Ramos (cell line): ENCODE measurements at regions not wholly inside any gene's neighbourhood (a gene's known extent, or its start where the extent isn't known, plus 50 kb on each side); places are given as distances from the start of the nearest gene placed in this dataset.
"Not testable (repeated sequence)": the region's sequence is repeated elsewhere in the genome, so short reads cannot be mapped to it uniquely, and the experiment has no call there.

Experiments
- in situ Hi-C: fragments of 300-500 bp; cut with MboI; formaldehyde crosslinking; loops from one replicate; pipeline ENCODE4 v1.14.3; 2022; ENCODE audit warnings: low sequenced_read_pairs; ENCODE audit not compliant: unreplicated experiment

DNA sequence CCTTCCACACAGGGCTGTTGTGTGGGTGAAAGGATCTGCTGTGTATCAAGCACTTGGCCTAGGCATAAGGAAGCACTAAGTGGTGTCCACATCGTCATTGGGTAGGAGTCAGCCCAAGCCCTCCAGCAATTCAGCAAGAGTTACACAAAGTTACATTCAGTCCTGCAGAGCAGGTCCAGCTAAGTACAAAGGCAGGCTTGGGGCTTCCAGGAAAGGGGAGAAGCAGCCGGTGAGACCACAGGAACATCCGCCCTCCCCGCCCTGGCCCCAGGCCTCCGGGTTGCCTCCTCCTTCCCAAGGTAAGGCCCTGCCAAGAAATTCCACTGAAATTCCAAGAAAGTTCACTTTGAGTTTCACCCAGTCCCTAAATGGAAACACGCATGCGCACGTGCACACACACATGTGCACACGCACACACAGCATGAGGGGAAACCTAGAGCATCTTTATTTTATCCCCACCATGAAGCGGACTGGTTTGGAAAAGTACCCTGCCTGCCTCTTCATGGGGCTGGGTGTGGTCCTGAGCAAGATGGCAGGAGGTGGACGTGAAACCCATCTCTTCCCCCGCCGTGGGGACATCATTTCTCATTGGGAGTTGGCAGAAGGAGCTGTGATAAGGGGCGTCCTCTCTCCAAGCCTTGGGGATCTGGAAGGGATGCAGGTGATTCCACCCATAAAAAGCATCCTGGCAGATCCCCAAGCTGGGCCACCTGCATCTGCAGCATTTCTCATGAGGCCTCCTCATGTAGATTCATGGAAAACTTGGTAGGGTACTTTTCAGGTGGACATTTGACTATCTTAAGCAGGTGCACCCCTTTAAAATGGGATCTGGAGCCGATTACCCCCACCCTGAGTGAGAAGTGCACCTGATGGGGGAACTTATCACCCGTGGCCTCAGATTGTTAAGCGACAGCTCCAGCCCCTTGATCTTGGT lies 69.1 kb upstream of the NANOS1 start:
- in situ Hi-C loops, result no loop called here

DNA sequence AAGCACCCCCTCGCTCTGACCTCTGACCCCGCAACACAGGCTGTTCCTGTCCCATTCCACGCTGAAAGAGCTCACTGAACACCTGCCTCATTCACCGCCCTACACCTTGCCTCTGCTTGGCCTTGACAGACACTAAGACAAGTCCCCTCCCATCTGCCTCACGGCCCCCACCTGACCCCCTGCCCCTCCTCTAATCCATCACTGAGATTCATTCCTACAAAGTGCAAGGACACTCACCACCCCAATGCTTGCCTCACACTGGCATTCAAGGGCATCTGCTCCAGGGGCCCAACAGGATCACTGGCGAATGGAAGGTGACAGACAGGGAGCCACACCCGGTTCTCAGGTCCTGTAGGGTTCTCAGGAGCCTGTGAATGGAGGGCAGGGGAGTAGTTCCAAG lies 68.1 kb upstream of the NANOS1 start:
- in situ Hi-C loops, result no loop called here

GRCh38 chr10:118962331-118962868 lies 67.1 kb upstream of the NANOS1 start:
- in situ Hi-C loops, result not testable (repeated sequence)

- in situ Hi-C loops, result no loop called here
Measured at GRCh38 chr10:118963341-118963740, 66.2 kb upstream of the NANOS1 start.

GRCh38 chr10:118963933-118964332 lies 65.6 kb upstream of the NANOS1 start:
- in situ Hi-C loops, result no loop called here

GRCh38 chr10:118964476-118964875 lies 65.0 kb upstream of the NANOS1 start:
- in situ Hi-C loops, result not testable (repeated sequence)

GRCh38 chr10:118965096-118965495 lies 64.4 kb upstream of the NANOS1 start:
- in situ Hi-C loops, result no loop called here

DNA sequence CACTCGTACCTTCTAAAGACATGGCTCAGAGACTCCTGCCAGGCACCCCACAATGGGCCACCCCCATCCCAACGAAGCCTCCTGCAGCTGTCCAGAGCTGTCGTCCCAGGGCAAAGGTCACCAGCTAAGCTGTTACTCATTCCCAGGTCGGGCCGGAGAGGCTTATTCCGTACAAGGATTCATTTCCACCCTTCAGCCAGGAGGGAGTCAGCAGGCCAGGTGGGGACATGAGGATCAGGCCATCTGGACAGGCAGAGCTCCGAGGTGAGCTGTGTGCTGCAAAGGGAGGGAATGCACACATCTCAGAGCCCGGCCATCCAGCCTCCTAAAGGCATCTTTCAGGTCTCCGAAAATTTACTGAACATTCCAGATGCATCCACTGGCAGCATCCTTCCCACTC lies 63.9 kb upstream of the NANOS1 start:
- in situ Hi-C loops, result no loop called here

DNA sequence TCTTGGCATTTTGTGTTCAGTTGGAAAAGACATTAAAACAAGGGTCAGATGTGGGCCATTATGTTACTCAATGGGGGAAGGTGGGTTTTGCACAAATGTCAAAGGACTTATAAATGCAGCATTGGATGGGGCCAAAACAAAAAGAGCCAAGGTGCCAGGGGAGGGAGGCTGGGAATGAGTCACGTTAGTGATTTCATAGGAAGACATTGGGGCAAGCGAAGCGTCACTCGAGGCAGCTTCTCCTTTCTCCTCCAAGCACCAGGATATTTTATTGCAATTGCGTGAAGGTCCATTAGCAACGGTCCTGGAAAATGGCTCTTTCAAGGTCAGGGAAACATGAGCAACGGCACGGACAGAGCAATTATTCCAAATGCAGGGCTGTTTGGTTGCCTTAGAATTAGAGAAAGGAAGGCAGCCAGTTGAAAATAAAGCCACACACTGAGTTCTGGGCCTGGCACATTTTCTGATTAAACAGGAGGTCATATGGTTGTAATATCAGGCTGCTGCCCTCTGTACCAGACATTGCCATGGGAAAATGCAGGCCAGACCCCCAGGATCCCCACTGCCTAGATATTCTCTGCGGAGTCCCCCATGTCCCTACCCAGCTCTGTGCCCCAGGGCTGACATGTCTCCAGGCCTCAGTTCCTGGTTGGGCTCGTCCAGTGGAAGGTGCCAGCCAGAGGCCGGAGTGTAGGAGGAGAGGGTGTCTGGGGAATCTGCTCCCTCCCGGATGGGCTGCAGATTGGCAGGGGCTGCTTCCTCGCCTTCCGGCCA lies 63.3 kb upstream of the NANOS1 start:
- in situ Hi-C loops, result no loop called here

- in situ Hi-C loops, result no loop called here
Measured at GRCh38 chr10:118966850-118967125, 62.7 kb upstream of the NANOS1 start.

GRCh38 chr10:118967160-118967559 lies 62.4 kb upstream of the NANOS1 start:
- in situ Hi-C loops, result no loop called here

DNA sequence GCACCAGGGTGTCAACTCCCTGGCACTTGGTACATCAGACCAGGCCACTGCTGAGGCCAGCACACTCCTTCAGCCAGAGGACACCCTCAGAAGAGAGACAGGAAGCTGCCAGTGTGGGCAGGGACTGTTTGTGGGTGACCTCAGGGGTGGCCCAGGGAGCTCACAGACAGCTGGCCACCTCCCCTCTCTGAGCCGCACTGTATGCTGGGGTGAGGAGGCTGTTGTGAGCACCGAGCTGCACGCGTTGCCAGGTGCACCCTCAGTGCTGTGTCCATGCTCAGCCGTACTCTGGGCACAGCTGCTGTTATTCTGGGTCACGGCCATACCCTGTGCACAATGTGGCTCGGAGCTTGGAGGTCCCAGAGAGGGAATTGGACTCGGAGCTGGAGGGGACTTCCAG lies 61.5 kb upstream of the NANOS1 start:
- in situ Hi-C loops, result no loop called here

DNA sequence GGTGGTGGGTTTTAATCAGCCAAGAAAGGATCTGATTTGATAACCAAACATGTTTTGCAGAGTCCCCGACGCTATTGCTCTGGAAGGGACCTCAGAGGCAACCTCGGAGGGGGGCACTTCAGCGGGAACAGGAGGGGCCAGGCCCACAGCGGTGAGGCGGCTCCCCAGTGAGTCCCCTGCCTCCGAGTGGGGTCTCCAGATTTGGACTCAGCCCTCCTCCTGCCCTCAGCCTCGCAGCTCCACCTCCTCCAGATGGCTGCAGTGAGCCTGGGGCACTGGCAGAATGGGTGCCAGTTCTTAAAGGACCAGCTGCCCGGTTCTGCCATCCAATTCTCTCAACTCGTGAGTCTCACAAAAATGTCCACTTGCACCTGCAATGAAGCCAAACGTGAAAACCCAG lies 61.0 kb upstream of the NANOS1 start:
- in situ Hi-C loops, result no loop called here

DNA sequence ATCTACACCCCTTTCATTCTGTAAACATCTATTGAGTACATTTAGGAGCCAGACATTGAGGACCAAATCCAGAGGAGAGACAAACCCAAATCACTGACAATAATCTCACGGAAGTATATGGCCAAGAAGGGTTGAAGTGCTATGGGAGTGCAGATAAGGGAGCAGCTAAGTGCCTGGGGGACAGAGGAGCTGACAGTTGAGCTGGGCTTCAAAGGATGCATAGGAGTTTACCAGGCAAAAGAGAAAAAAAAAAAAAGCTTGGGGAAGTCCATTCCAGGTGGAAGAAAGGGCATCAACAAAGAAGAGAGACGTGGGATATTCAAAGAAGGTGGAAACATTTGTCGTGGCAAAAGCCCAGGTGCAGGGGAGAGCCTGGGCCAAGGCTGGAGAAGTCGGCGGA lies 60.5 kb upstream of the NANOS1 start:
- in situ Hi-C loops, result no loop called here

GRCh38 chr10:118970770-118971169 lies 58.7 kb upstream of the NANOS1 start:
- in situ Hi-C loops, result no loop called here

- in situ Hi-C loops, result no loop called here
Measured at GRCh38 chr10:118971187-118971586, 58.3 kb upstream of the NANOS1 start.

- in situ Hi-C loops, result no loop called here
Measured at GRCh38 chr10:118971876-118972275, 57.6 kb upstream of the NANOS1 start.

DNA sequence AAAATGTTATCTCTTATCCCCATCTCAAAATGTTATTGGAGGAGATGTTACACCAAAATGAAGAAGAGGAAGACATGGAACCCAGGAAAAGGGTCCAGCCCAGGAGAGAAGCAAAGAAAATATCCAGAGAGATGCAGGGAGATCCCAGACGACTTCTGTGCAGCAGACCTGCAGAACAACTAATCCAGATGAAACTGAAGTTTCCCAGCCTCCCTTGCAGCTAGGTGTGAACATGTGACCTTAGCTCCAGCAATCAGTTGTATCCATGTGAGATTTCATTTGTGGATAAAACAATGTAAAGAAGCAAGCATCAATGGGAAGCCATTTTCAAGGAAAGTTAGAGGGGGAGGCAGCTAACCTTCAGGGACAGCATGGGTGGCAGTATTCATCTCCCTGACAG lies 55.8 kb upstream of the NANOS1 start:
- in situ Hi-C loops, result no loop called here

- in situ Hi-C loops, result no loop called here
Measured at GRCh38 chr10:118974951-118975350, 54.6 kb upstream of the NANOS1 start.

DNA sequence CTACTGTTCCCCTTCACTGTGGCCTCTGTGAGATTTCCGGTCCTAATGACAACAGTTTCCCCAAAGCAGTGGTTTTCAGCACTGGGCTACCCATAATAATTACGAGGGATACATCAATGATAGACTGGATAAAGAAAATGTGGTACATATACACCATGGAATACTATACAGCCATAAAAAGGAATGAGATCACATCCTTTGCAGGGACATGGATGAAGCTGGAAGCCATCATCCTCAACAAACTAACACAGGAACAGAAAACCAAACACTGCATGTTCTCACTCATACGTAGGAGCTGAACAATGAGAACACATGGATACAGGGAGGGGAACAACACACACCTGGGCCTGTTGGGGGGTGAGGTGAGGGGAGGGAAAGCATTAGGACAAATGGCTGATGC lies 53.3 kb upstream of the NANOS1 start:
- in situ Hi-C loops, result not testable (repeated sequence)

DNA sequence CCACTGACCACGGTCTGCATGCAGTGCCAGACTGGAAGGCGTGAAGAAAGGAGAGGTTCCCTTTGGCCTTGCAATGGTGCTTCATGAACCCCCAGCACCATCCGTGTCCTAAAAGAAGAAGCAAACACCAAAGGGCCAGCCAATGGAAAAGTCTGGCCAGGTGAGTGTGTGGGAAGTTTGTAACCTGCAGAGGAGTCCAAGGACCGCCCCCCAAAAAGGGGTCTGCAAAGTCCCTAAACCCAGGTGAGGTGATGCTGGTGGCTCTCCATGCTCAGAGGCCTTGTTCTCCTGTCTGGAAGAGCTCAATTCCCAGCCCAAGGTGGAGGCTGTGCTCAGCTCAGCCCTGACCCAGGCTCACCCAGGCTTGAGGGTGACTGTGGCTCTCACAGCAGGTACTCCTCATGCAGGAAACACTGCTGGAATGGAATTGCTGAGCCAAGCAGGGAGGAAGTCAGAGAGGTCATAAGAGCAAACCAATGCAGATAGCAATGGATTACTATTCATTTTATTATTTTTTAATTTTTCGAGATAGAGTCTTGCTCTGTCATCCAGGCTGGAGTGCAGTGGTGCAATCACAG lies 52.4 kb upstream of the NANOS1 start:
- in situ Hi-C loops, result no loop called here
